Head of caudate nucleus (tissue), 42 donors: ENCODE measurements at regions not wholly inside any gene's neighbourhood (a gene's known extent, or its start where the extent isn't known, plus 50 kb on each side); places are given as distances from the start of the nearest gene placed in this dataset.

Source experiments
- DNase-seq, 42 donors: peaks; one replicate each; pipeline versions ENCODE4 v3.0.0 to v3.0.0-alpha.2; 2020 to 2021; ENCODE audit warnings: mixed read lengths in 7 of 42
- intact Hi-C: fragments of 100-400 bp; cut with DNase I; formaldehyde crosslinking; loops from one replicate; pipeline ENCODE4 v1.15.0; 2022

DNA sequence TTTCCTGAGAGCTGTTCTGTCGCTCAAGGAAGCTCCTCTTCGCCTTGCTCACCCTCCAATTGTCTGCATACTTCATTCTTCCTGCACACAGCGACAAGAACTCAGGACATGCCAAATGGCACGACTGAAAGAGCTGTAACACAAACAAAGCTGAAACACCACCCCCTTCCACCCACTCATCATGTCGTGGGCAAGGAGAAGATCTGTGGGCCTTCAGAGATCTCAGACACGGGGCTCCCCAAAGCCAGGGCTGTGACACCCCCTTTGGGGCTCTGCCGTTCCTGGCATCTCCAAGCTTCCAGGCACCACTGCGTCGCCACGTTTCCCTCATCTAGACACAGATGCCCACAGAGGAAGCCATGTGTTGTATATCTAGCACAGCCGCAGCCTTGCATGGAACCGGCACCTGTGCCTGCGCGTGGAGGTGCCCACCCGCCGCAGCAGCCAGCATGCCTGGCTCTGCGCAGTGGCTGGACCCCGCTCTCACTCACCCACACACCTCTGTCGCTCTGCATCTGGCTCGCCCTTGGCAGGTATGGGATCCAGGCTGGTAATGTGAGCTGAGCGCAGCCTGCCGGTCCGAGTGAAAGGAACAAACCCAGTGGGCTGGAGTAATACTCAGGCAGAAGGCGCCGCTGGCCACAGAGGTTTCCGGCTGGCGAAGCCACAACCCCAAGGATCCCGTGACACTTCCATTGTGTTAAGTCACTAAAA is 676.4 kb upstream of the INTU start:
- intact Hi-C loops, result no loop called here
- no peak for DNase-seq

DNA sequence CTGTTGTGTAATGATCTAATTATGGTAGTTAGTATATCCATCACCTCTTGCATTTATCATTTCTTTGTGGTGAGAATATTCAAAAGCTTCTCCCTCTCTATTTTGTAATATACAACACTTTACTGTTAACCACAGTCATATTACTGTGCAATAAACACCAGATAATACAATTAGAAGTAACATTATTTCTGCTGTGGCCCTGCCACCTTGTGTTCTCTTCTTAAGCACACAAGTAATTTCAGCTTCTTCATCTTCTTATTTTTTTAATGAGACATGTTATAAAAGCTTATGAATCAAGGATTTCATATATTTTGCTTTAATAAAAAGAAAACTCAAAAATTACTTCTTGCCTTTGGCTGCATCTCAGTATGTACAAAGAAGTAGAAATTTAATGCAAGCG is 675.2 kb upstream of the INTU start:
- intact Hi-C loops, result no loop called here
- DNase-seq, result no peak

DNA sequence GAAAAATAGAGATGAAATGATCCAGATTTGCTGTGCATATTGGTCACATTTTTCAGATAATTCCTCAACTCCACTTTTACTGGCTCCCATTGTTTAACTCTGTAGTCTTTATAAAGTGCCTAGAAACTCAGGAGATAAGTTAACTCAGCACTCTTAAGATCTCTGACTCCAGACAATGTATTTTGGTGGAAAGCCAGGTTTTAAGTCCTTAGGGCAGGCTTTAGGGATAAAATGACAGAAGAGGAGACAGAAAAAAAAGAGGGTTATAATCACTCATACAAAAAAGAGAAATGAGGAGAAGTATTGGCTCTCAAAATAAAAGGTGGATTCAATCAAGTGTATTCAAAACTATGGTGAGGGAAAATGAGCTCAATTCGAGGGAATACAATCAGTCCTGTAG is 674.8 kb upstream of the INTU start:
- DNase-seq, result no peak
- intact Hi-C loops, result no loop called here

- intact Hi-C loops, result no loop called here
- no peak for DNase-seq
These were observed 674.3 kb upstream of the INTU start for GRCh38 chr4:126958482-126958881.

GRCh38 chr4:126959056-126959745 is 673.6 kb upstream of the INTU start:
- intact Hi-C loops, result no loop called here
- no peak for DNase-seq

DNA sequence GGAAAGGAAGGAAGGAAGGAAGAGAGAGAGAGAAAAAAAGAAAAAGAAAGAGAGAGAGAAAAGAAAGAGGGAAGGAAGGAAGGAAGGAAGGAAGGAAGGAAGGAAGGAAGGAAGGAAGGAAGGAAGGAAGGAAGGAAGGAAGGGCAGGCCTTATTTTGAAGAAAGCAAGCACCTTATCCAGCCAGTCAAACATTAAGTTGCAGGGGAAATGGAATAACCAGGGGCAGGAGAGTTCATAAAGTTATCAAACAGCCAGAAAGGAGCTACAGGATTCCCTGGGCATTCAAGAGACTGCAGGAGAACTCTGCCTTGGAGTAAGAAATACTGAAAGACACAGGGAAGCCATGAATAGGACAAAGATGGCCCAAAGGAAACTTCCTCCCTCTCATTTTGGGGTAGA is 672.0 kb upstream of the INTU start:
- intact Hi-C loops, result no loop called here
- DNase-seq, result no peak

GRCh38 chr4:126961661-126962060 is 671.1 kb upstream of the INTU start:
- intact Hi-C loops, result no loop called here
- peak in 16 of 42 donors; percentile 1 to 70 (median 20) for DNase-seq

DNA sequence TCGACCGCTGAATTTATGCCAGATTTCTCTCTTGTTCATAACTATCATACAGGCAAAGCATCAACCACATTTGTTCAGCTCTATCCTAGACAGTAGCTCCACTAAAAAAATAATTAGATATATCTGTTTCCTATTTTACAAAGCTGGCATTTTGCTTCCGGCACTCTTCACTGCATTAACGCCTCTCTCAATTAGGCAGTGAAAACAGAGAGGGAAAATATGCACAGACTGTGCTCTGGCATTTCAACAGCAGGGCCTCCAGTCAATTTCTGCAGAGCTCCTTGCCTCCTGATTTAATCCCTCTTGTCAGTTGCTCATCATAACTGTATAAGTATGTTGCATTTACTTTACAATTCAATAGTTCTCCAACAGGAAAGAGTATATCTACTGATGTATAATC is 666.9 kb upstream of the INTU start:
- intact Hi-C loops, result no loop called here
- no peak for DNase-seq

GRCh38 chr4:126969360-126970235 is 663.2 kb upstream of the INTU start:
- DNase-seq, result no peak
- intact Hi-C loops, result no loop called here

GRCh38 chr4:126973201-126973600 is 659.6 kb upstream of the INTU start:
- no peak for DNase-seq
- intact Hi-C loops, result no loop called here

- intact Hi-C loops, result no loop called here
- DNase-seq, result no peak
These were observed 655.7 kb upstream of the INTU start for GRCh38 chr4:126976850-126977632.

DNA sequence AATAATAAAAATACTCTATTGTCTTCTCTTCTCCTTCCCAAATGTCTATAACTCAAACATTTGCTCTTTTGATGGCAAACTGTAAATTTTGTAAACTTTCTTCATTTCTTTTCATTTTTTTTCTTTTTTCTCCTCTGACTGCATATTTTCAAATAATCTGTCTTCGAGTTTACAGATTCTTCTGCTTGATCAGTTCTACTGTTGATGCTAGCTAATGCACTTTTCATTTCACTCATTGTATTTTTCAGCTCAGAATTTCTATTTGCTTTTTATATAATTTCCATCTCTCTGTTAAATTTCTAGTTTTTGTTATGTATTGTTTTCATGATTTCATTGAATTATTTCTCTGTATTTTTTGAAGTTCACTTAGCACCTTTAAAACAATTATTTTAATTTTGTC is 646.8 kb upstream of the INTU start:
- intact Hi-C loops, result no loop called here
- no peak for DNase-seq

DNA sequence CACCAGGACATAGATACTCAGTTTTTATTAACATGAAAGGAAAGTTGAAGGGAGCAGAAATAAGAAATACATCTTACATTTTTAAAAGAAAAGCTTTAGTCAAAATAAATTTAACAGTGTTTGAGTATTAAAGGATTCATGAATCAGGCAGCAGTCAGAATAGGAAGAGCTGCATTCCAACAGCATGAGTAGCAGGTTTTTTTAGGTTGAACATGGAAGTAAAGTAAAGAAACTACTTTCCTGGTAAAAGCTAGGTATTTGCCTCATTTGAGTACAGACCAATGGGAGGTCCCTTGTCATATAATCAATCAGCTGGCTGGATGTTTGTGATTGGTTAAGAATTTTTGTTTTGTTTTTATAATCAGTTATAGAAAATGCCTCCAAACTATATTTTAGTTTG is 645.9 kb upstream of the INTU start:
- DNase-seq, result no peak
- intact Hi-C loops, result no loop called here

DNA sequence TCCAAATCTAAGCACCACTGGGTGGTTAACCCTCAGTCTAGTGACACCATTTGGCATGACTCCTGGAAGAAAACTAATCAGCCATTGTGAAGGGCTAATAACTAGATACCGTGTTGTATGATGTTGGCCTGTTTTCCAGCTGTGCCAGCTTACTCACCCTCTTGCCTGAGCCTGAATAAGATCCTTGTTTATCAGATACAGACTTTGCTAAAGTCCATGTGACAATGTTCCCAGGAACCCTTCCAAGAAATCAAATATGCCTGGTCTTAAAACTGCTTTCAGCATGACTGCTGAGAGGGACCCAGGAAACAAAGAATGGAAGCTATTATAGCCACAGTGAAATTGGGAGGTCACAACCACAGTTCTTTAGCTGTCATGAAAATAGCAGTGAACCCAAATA is 640.8 kb upstream of the INTU start:
- intact Hi-C loops, result no loop called here
- DNase-seq, result peak in 11 of 42 donors; percentile 1 to 55 (median 13)

- no peak for DNase-seq
- intact Hi-C loops, result no loop called here
These were observed 639.8 kb upstream of the INTU start for GRCh38 chr4:126992910-126993309.

DNA sequence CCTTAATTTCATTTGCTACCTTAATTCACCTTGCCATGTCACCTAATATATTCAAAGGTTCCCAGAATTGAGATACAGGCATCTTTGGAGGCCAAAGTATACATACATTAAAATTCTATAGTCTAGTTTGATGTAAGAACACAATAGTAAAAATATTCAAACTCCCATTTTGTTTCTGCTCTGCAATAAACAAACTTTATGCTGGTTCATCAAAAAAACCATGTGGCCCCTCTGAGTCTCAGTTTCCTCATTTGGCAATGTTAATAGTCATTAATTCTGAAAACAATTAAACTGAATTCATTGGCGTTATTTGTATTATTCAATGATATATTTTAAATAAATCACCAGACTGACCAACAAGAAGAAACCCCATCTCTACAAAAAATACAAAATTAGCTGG is 639.4 kb upstream of the INTU start:
- no peak for DNase-seq
- intact Hi-C loops, result no loop called here

DNA sequence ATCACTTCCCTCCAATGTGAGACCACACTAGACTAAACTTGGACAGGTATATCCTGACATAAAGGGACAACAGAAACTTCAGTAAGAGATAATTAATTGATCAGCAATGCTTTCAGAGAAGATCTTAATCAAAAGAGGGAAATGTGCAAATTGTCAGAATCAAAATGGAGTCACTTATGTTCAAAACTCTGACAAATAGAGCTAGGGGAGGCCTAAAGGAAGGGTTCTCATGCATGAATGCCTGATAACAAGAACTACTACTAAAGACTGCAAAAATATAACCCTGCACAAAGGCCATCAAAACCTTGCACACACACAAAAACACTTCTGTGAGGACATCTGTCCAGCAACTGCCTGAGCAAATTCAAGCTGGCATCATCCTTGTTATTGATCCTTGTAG is 637.5 kb upstream of the INTU start:
- DNase-seq, result no peak
- intact Hi-C loops, result no loop called here

GRCh38 chr4:127000110-127000509 is 632.6 kb upstream of the INTU start:
- DNase-seq, result no peak

DNA sequence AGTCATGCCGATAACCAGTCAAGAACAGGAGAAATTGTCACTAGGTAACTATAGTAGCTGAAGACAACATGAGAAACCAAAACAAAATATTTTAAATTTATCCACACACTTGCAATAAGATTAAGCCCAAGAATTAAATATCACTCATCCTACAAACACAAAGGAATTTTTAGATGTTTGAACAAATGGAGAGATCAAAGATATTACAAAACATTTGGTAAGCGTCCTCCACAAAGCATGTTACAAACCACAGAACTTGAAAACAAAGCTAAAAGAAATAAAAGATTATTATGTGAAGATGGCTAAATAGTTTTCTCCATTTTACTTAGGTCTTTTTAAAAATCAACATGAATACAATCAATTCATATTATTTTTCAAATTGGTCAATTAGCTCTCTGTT is 631.9 kb upstream of the INTU start:
- intact Hi-C loops, result no loop called here

More at GRCh38 chr4:127000110-127000509, 632.6 kb upstream of the INTU start:
- intact Hi-C loops, result no loop called here

More for the DNA sequence above, 631.9 kb upstream of the INTU start:
- no peak for DNase-seq
